ENCODE measurements at regions not wholly inside any gene's neighbourhood (a gene's known extent, or its start where the extent isn't known, plus 50 kb on each side); places are given as distances from the start of the nearest gene placed in this dataset.

GRCh38 chr11:33646629-33647028 lies 54.0 kb downstream of the C11orf91 start:
- no peak overlapping the region for H3K27ac ChIP-seq (ENCODE audit: low read depth, low read length)
- no peak overlapping the region for H3K4me3 ChIP-seq (ENCODE audit: low read length)
- H3K4me1 ChIP-seq (ENCODE audit: control insufficient read depth, insufficient read depth, low read length): no peaks in the 10 kb centered on the region
- no peaks in the 10 kb centered on the region for H3K27me3 ChIP-seq (ENCODE audit: control insufficient read depth, insufficient read depth, low read length)
- H3K9ac ChIP-seq (ENCODE audit: low read length): no peak overlapping the region
- no peaks in the 10 kb centered on the region for H3K36me3 ChIP-seq (ENCODE audit: control insufficient read depth, insufficient read depth, low read length)

GRCh38 chr11:33646168-33646567 lies 54.5 kb downstream of the C11orf91 start:
- no peak overlapping the region for H3K27ac ChIP-seq (ENCODE audit: low read depth, low read length)
- no peak overlapping the region for H3K4me3 ChIP-seq (ENCODE audit: low read length)
- H3K4me1 ChIP-seq (ENCODE audit: control insufficient read depth, insufficient read depth, low read length): no peaks in the 10 kb centered on the region
- no peaks in the 10 kb centered on the region for H3K27me3 ChIP-seq (ENCODE audit: control insufficient read depth, insufficient read depth, low read length)
- no peak overlapping the region for H3K9ac ChIP-seq (ENCODE audit: low read length)
- no peaks in the 10 kb centered on the region for H3K36me3 ChIP-seq (ENCODE audit: control insufficient read depth, insufficient read depth, low read length)

- H3K27ac ChIP-seq (ENCODE audit: low read depth, low read length): no peak overlapping the region
- H3K27me3 ChIP-seq (ENCODE audit: control insufficient read depth, insufficient read depth, low read length): no peaks in the 10 kb centered on the region
- no peak overlapping the region for H3K9ac ChIP-seq (ENCODE audit: low read length)
- no peak overlapping the region for H3K4me3 ChIP-seq (ENCODE audit: low read length)
- no peaks in the 10 kb centered on the region for H3K4me1 ChIP-seq (ENCODE audit: control insufficient read depth, insufficient read depth, low read length)
- H3K36me3 ChIP-seq (ENCODE audit: control insufficient read depth, insufficient read depth, low read length): no peaks in the 10 kb centered on the region
Observed at GRCh38 chr11:33645686-33646085, 54.9 kb downstream of the C11orf91 start.

GRCh38 chr11:33643167-33643824 lies 57.3 kb downstream of the C11orf91 start:
- no peak overlapping the region for H3K4me3 ChIP-seq (ENCODE audit: low read length)
- no peak overlapping the region for H3K27ac ChIP-seq (ENCODE audit: low read depth, low read length)
- no peaks in the 10 kb centered on the region for H3K27me3 ChIP-seq (ENCODE audit: control insufficient read depth, insufficient read depth, low read length)
- no peaks in the 10 kb centered on the region for H3K36me3 ChIP-seq (ENCODE audit: control insufficient read depth, insufficient read depth, low read length)
- H3K4me1 ChIP-seq (ENCODE audit: control insufficient read depth, insufficient read depth, low read length): no peaks in the 10 kb centered on the region
- H3K9ac ChIP-seq (ENCODE audit: low read length): no peak overlapping the region

- Histone ChIP-seq H3K4me1 (ENCODE audit: control insufficient read depth, insufficient read depth, low read length) (no peaks in the 10 kb centered on the region), H3K4me3 (ENCODE audit: low read length) (no peak overlapping the region), H3K27ac (ENCODE audit: low read depth, low read length) (no peak overlapping the region), H3K36me3 (ENCODE audit: control insufficient read depth, insufficient read depth, low read length) (no peaks in the 10 kb centered on the region), H3K9ac (ENCODE audit: low read length) (no peak overlapping the region), H3K27me3 (ENCODE audit: control insufficient read depth, insufficient read depth, low read length) (peaks cover 2% of the 10 kb centered on the region)
Observed at GRCh38 chr11:33642461-33643166, 58.0 kb downstream of the C11orf91 start.

GRCh38 chr11:33640730-33641371 lies 59.8 kb downstream of the C11orf91 start:
- H3K9ac ChIP-seq (ENCODE audit: low read length): no peak overlapping the region
- H3K27ac ChIP-seq (ENCODE audit: low read depth, low read length): no peak overlapping the region
- H3K27me3 ChIP-seq (ENCODE audit: control insufficient read depth, insufficient read depth, low read length): peaks cover 2% of the 10 kb centered on the region
- no peak overlapping the region for H3K4me3 ChIP-seq (ENCODE audit: low read length)
- H3K4me1 ChIP-seq (ENCODE audit: control insufficient read depth, insufficient read depth, low read length): no peaks in the 10 kb centered on the region
- H3K36me3 ChIP-seq (ENCODE audit: control insufficient read depth, insufficient read depth, low read length): no peaks in the 10 kb centered on the region

- Histone ChIP-seq H3K36me3 (ENCODE audit: control insufficient read depth, insufficient read depth, low read length) (no peaks in the 10 kb centered on the region), H3K4me3 (ENCODE audit: low read length) (no peak overlapping the region), H3K27me3 (ENCODE audit: control insufficient read depth, insufficient read depth, low read length) (peaks cover 2% of the 10 kb centered on the region), H3K9ac (ENCODE audit: low read length) (no peak overlapping the region), H3K27ac (ENCODE audit: low read depth, low read length) (no peak overlapping the region), H3K4me1 (ENCODE audit: control insufficient read depth, insufficient read depth, low read length) (no peaks in the 10 kb centered on the region)
Observed at GRCh38 chr11:33638608-33639007, 62.0 kb downstream of the C11orf91 start.

- no peak overlapping the region for H3K27ac ChIP-seq (ENCODE audit: low read depth, low read length)
- H3K27me3 ChIP-seq (ENCODE audit: control insufficient read depth, insufficient read depth, low read length): peaks cover 2% of the 10 kb centered on the region
- H3K36me3 ChIP-seq (ENCODE audit: control insufficient read depth, insufficient read depth, low read length): no peaks in the 10 kb centered on the region
- H3K4me3 ChIP-seq (ENCODE audit: low read length): no peak overlapping the region
- no peaks in the 10 kb centered on the region for H3K4me1 ChIP-seq (ENCODE audit: control insufficient read depth, insufficient read depth, low read length)
- no peak overlapping the region for H3K9ac ChIP-seq (ENCODE audit: low read length)
Observed at GRCh38 chr11:33636104-33636503, 64.5 kb downstream of the C11orf91 start.

- H3K4me1 ChIP-seq (ENCODE audit: control insufficient read depth, insufficient read depth, low read length): no peaks in the 10 kb centered on the region
- H3K27ac ChIP-seq (ENCODE audit: low read depth, low read length): no peak overlapping the region
- H3K36me3 ChIP-seq (ENCODE audit: control insufficient read depth, insufficient read depth, low read length): no peaks in the 10 kb centered on the region
- no peak overlapping the region for H3K4me3 ChIP-seq (ENCODE audit: low read length)
- H3K27me3 ChIP-seq (ENCODE audit: control insufficient read depth, insufficient read depth, low read length): peaks cover 2% of the 10 kb centered on the region
- no peak overlapping the region for H3K9ac ChIP-seq (ENCODE audit: low read length)
Observed at GRCh38 chr11:33635161-33635560, 65.5 kb downstream of the C11orf91 start.

- no peak overlapping the region for H3K9ac ChIP-seq (ENCODE audit: low read length)
- no peaks in the 10 kb centered on the region for H3K36me3 ChIP-seq (ENCODE audit: control insufficient read depth, insufficient read depth, low read length)
- H3K27ac ChIP-seq (ENCODE audit: low read depth, low read length): no peak overlapping the region
- H3K4me1 ChIP-seq (ENCODE audit: control insufficient read depth, insufficient read depth, low read length): no peaks in the 10 kb centered on the region
- no peak overlapping the region for H3K4me3 ChIP-seq (ENCODE audit: low read length)
- peaks cover 2% of the 10 kb centered on the region for H3K27me3 ChIP-seq (ENCODE audit: control insufficient read depth, insufficient read depth, low read length)
Observed at GRCh38 chr11:33634291-33634834, 66.3 kb downstream of the C11orf91 start.

- no peak overlapping the region for H3K9ac ChIP-seq (ENCODE audit: low read length)
- H3K27ac ChIP-seq (ENCODE audit: low read depth, low read length): no peak overlapping the region
- no peaks in the 10 kb centered on the region for H3K36me3 ChIP-seq (ENCODE audit: control insufficient read depth, insufficient read depth, low read length)
- H3K4me3 ChIP-seq (ENCODE audit: low read length): no peak overlapping the region
- H3K4me1 ChIP-seq (ENCODE audit: control insufficient read depth, insufficient read depth, low read length): no peaks in the 10 kb centered on the region
- peaks cover 2% of the 10 kb centered on the region for H3K27me3 ChIP-seq (ENCODE audit: control insufficient read depth, insufficient read depth, low read length)
Observed at GRCh38 chr11:33633251-33634003, 67.2 kb downstream of the C11orf91 start.

- Histone ChIP-seq H3K27me3 (ENCODE audit: control insufficient read depth, insufficient read depth, low read length) (no peaks in the 10 kb centered on the region), H3K4me3 (ENCODE audit: low read length) (no peak overlapping the region), H3K36me3 (ENCODE audit: control insufficient read depth, insufficient read depth, low read length) (no peaks in the 10 kb centered on the region), H3K9ac (ENCODE audit: low read length) (no peak overlapping the region), H3K4me1 (ENCODE audit: control insufficient read depth, insufficient read depth, low read length) (no peaks in the 10 kb centered on the region), H3K27ac (ENCODE audit: low read depth, low read length) (no peak overlapping the region)
Observed at GRCh38 chr11:33631749-33632091, 68.9 kb downstream of the C11orf91 start.

All from rectal smooth muscle tissue (tissue), 1 donor.